MM.1S (cell line): ENCODE measurements at regions not wholly inside any gene's neighbourhood (a gene's known extent, or its start where the extent isn't known, plus 50 kb on each side); places are given as distances from the start of the nearest gene placed in this dataset.

ENCODE experiments used
- CTCF ChIP-seq: fragments of 300-600 bp; sonication (generic); IDR thresholded peaks from 2 replicates; pipeline ENCODE4 v1.5.1; 2016; ENCODE audit warnings: antibody characterized with exemption, low read length, mixed read lengths
- EZH2 ChIP-seq: fragments of 300-600 bp; sonication (generic); optimal IDR thresholded peaks from 2 replicates; pipeline ENCODE3; 2017; ENCODE audit warnings: low read depth, mild to moderate bottlenecking, antibody characterized with exemption, low read length, mixed read lengths
- EZH2phosphoT487 ChIP-seq: fragments of 300-600 bp; sonication (generic); IDR thresholded peaks from 2 replicates; pipeline ENCODE4 v1.6.1; 2018; ENCODE audit warnings: antibody characterized with exemption, low read length

- no peak for TF ChIP-seq CTCF
- TF ChIP-seq EZH2 = no peak
- no peak for TF ChIP-seq EZH2phosphoT487
Observed at GRCh38 chr14:55964091-55964490, 154.1 kb upstream of the PELI2 start.
